GM23338 (cell line): ENCODE measurements at regions not wholly inside any gene's neighbourhood (a gene's known extent, or its start where the extent isn't known, plus 50 kb on each side); places are given as distances from the start of the nearest gene placed in this dataset.

Experiments
- ATAC-seq: fragments of 200-7000 bp; cut with Tn5 transposase; 3 replicates; pipeline ENCODE4 v1.9.1; 2020
- DNase-seq: peaks from one replicate; pipeline ENCODE4 v3.0.0-alpha.2; 2015; ENCODE audit warnings: low spot score
- H2AFZ ChIP-seq: fragments of 200-600 bp; sonication (generic); 2 replicates; pipeline ENCODE4 v1.8.0; 2016; ENCODE audit warnings: antibody characterized with exemption, mild to moderate bottlenecking, moderate library complexity
- H3F3A ChIP-seq: fragments of 200-600 bp; sonication (generic); replicated peaks from 2 replicates; pipeline ENCODE4 v1.8.0; 2017; ENCODE audit warnings: antibody characterized with exemption, mixed run types, low read depth
- H3K27ac ChIP-seq: fragments of 200-600 bp; sonication (generic); 2 replicates; pipeline ENCODE4 v1.6.1; 2016; ENCODE audit warnings: low read depth
- H3K27me3 ChIP-seq: fragments of 200-600 bp; sonication (generic); 2 replicates; pipeline ENCODE4 v1.8.0; 2016; ENCODE audit warnings: mild to moderate bottlenecking, mixed run types, moderate library complexity; ENCODE audit not compliant: insufficient read depth
- H3K36me3 ChIP-seq: fragments of 200-600 bp; sonication (generic); 2 replicates; pipeline ENCODE4 v1.8.0; 2016; ENCODE audit warnings: mild to moderate bottlenecking; ENCODE audit not compliant: insufficient read depth
- H3K4me1 ChIP-seq: fragments of 200-600 bp; sonication (generic); 2 replicates; pipeline ENCODE4 v1.8.0; 2016; ENCODE audit warnings: mild to moderate bottlenecking, moderate library complexity; ENCODE audit not compliant: insufficient read depth
- H3K4me2 ChIP-seq: fragments of 200-600 bp; sonication (generic); 2 replicates; pipeline ENCODE4 v1.7.1; 2017; ENCODE audit warnings: mixed run types
- H3K4me3 ChIP-seq: fragments of 200-600 bp; sonication (generic); 2 replicates; pipeline ENCODE4 v1.6.1; 2016; ENCODE audit warnings: mixed run types
- H3K79me2 ChIP-seq: fragments of 200-600 bp; sonication (generic); replicated peaks from 2 replicates; pipeline ENCODE4 v1.8.0; 2017; ENCODE audit warnings: mild to moderate bottlenecking; ENCODE audit not compliant: insufficient read depth
- H3K9me2 ChIP-seq: fragments of 200-600 bp; sonication (generic); 2 replicates; pipeline ENCODE4 v1.8.0; 2017; ENCODE audit not compliant: insufficient read depth
- H4K20me1 ChIP-seq: fragments of 200-600 bp; sonication (generic); replicated peaks from 2 replicates; pipeline ENCODE4 v1.8.0; 2017; ENCODE audit warnings: mild to moderate bottlenecking; ENCODE audit not compliant: insufficient read depth
- H3K27ac Mint-ChIP-seq: 2 replicates; pipeline ENCODE4 v1.8.0; 2020; ENCODE audit warnings: inconsistent platforms, mild to moderate bottlenecking, moderate library complexity, mixed read lengths
- H3K27me3 Mint-ChIP-seq: 3 replicates; pipeline ENCODE4 v1.8.0; 2022; ENCODE audit warnings: low read depth, mild to moderate bottlenecking, moderate library complexity, mixed read lengths, inconsistent platforms; ENCODE audit not compliant: insufficient read depth, poor library complexity
- H3K36me3 Mint-ChIP-seq: 3 replicates; pipeline ENCODE4 v1.8.0; 2021; ENCODE audit warnings: low read depth, mild to moderate bottlenecking, inconsistent platforms, moderate library complexity, mixed read lengths
- H3K4me1 Mint-ChIP-seq: 3 replicates; pipeline ENCODE4 v1.8.0; 2020; ENCODE audit warnings: mild to moderate bottlenecking, inconsistent platforms, mixed read lengths
- H3K4me3 Mint-ChIP-seq: 3 replicates; pipeline ENCODE4 v1.8.0; 2021; ENCODE audit warnings: moderate library complexity, mild to moderate bottlenecking, inconsistent platforms, mixed read lengths
- H3K9me3 Mint-ChIP-seq: 3 replicates; pipeline ENCODE4 v1.8.0; 2020; ENCODE audit warnings: moderate library complexity, mild to moderate bottlenecking, inconsistent platforms, mixed read lengths
- CREB1 ChIP-seq: fragments of 250-450 bp; sonication (Bioruptor Pico); IDR thresholded peaks from 2 replicates; pipeline ENCODE4 v1.5.0; 2020; ENCODE audit warnings: low read depth, mild to moderate bottlenecking, moderate library complexity
- CTCF ChIP-seq, 2 experiments: fragments of 200-600 bp in 1 of 2; sonication (generic) in 1 of 2; conservative IDR thresholded peaks; 2 replicates each; pipeline versions ENCODE4 v1.5.1 to v1.6.1; 2016 to 2017; ENCODE audit warnings: antibody characterized with exemption in 2 of 2, low read depth in 2 of 2, mild to moderate bottlenecking in 2 of 2, moderate library complexity in 1 of 2
- ETS1 ChIP-seq: IDR thresholded peaks from 2 replicates; pipeline ENCODE4 v1.6.1; 2016; ENCODE audit warnings: antibody characterized with exemption
- EZH2 ChIP-seq: fragments of 200-600 bp; sonication (generic); IDR thresholded peaks from one replicate; pipeline ENCODE4 v1.8.0; 2017; ENCODE audit warnings: antibody characterized with exemption, mild to moderate bottlenecking, low read depth; ENCODE audit not compliant: unreplicated experiment
- EZH2phosphoT487 ChIP-seq: fragments of 200-600 bp; sonication (generic); IDR thresholded peaks from one replicate; pipeline ENCODE4 v1.8.1; 2018; ENCODE audit warnings: antibody characterized with exemption; ENCODE audit not compliant: unreplicated experiment
- JUNB ChIP-seq: IDR thresholded peaks from one replicate; pipeline ENCODE4 v1.6.1; 2016; ENCODE audit warnings: antibody characterized with exemption; ENCODE audit not compliant: unreplicated experiment
- NANOG ChIP-seq: IDR thresholded peaks from 2 replicates; pipeline ENCODE4 v1.6.1; 2016; ENCODE audit warnings: antibody characterized with exemption, borderline replicate concordance
- POLR2AphosphoS5 ChIP-seq: IDR thresholded peaks from 2 replicates; pipeline ENCODE4 v1.6.1; 2016; ENCODE audit warnings: antibody characterized with exemption, low read depth
- REST ChIP-seq: IDR thresholded peaks from one replicate; pipeline ENCODE4 v1.6.1; 2018; ENCODE audit warnings: antibody characterized with exemption; ENCODE audit not compliant: unreplicated experiment
- STAT1 ChIP-seq: IDR thresholded peaks from one replicate; pipeline ENCODE4 v1.6.1; 2016; ENCODE audit warnings: antibody characterized with exemption; ENCODE audit not compliant: unreplicated experiment
- ZNF114 ChIP-seq: fragments of 250-450 bp; sonication (Bioruptor Pico); IDR thresholded peaks from 2 replicates; pipeline ENCODE4 v1.5.0; 2020; ENCODE audit warnings: mild to moderate bottlenecking, moderate library complexity
- ZNF331 ChIP-seq: fragments of 250-450 bp; sonication (Bioruptor Pico); IDR thresholded peaks from 2 replicates; pipeline ENCODE4 v1.5.0; 2020; ENCODE audit warnings: low read depth, mild to moderate bottlenecking, moderate library complexity
- ZNF462 ChIP-seq: fragments of 250-450 bp; sonication (Bioruptor Pico); IDR thresholded peaks from 2 replicates; pipeline ENCODE4 v1.5.0; 2020; ENCODE audit warnings: mild to moderate bottlenecking, moderate library complexity

- no peaks in the 10 kb centered on the region for H3K4me1 Mint-ChIP-seq
- TF ChIP-seq ZNF114 (CRISPR knock-in tag) = no peak
- no peak for TF ChIP-seq ZNF462 (CRISPR knock-in tag)
- TF ChIP-seq REST = no peak
- TF ChIP-seq STAT1 = no peak
- no peak for TF ChIP-seq EZH2
- TF ChIP-seq POLR2AphosphoS5 = no peak
- no peak for TF ChIP-seq EZH2phosphoT487
- no peak for TF ChIP-seq NANOG
- no peak for TF ChIP-seq ETS1
- no peak for TF ChIP-seq CREB1
- TF ChIP-seq JUNB = no peak
- TF ChIP-seq CTCF (conservative IDR thresholded peaks at IDR 0.05; ENCODE audit: low read depth in 2 of 2) = no peak
- TF ChIP-seq ZNF331 (CRISPR knock-in tag) = no peak
- H3K27ac Mint-ChIP-seq = no peak overlapping the region
Measured at GRCh38 chr18:22082408-22082807, 87.0 kb upstream of the GATA6 start.

More at GRCh38 chr18:22082408-22082807, 87.0 kb upstream of the GATA6 start:
- Mint-ChIP-seq H3K4me3 (no peak overlapping the region), H3K27me3 (peaks cover 6% of the 10 kb centered on the region), H3K9me3 (peaks cover 2% of the 10 kb centered on the region; the same call in 2 of the 3 replicates), H3K36me3 (no peaks in the 10 kb centered on the region)
- H3K4me2 ChIP-seq = no peak overlapping the region
- H2AFZ ChIP-seq = peak overlapping the region; percentile 94
- H3K9me2 ChIP-seq = no peaks in the 10 kb centered on the region
- DNase-seq = no peak
- no peaks in the 10 kb centered on the region for H3F3A ChIP-seq
- H3K27me3 ChIP-seq = no peaks in the 10 kb centered on the region
- no peaks in the 10 kb centered on the region for H3K79me2 ChIP-seq
- H4K20me1 ChIP-seq = no peaks in the 10 kb centered on the region
- no peak overlapping the region for H3K4me3 ChIP-seq
- no peak overlapping the region for H3K27ac ChIP-seq
- ATAC-seq = no peak
- H3K4me1 ChIP-seq = no peaks in the 10 kb centered on the region
- H3K36me3 ChIP-seq = no peaks in the 10 kb centered on the region
